Endothelial cell of umbilical vein (primary cell): ENCODE measurements at regions not wholly inside any gene's neighbourhood (a gene's known extent, or its start where the extent isn't known, plus 50 kb on each side); places are given as distances from the start of the nearest gene placed in this dataset.

Experiments
- BruUV-seq: library from RNA; stranded (reverse); fragments of 400-500 nt; replicated peaks from 2 replicates; lab custom pipeline; 2021; lab: Mats Ljungman, UMichigan
- CTCF ChIA-PET: fragments of 300-600, 350-600 bp; sonication (Branson Sonifier 250); formaldehyde crosslinking; loops from one replicate; lab custom pipeline; 2021; ENCODE audit warnings: antibody characterized with exemption, inconsistent platforms; lab: Charles Lee
- POLR2A ChIA-PET: fragments of 300-600, 350-600 bp; sonication (Branson Sonifier 250); formaldehyde crosslinking; loops from one replicate; lab custom pipeline; 2021; ENCODE audit warnings: antibody characterized with exemption, inconsistent platforms; lab: Charles Lee
- DNase-seq: peaks from one replicate; pipeline ENCODE4 v3.0.0-alpha.2; 2011; ENCODE audit warnings: low read depth, low spot score
- FAIRE-seq: peaks from 2 replicates; lab custom pipeline; 2011; peaks lifted over from hg19 to GRCh38; lab: Jason Lieb, UNC
- H2AFZ ChIP-seq: 2 replicates; pipeline ENCODE4 v1.6.0; 2012; ENCODE audit warnings: low read depth, low read length, control low read depth, inconsistent platforms
- H3K27ac ChIP-seq: 2 replicates; pipeline ENCODE4 v1.5.1; 2011; ENCODE audit warnings: low read depth, mild to moderate bottlenecking, control low read depth, low read length, moderate library complexity; ENCODE audit not compliant: insufficient read depth
- H3K27me3 ChIP-seq, 2 experiments: 2 replicates each; pipeline versions ENCODE4 v1.6.0 to v1.6.1; 2011; ENCODE audit warnings: low read length in 2 of 2, mixed read lengths in 1 of 2; ENCODE audit not compliant: control insufficient read depth in 2 of 2, insufficient read depth in 2 of 2
- H3K36me3 ChIP-seq, 2 experiments: 2 replicates in 1 of 2; 3 replicates in 1 of 2; pipeline ENCODE4 v1.5.1; 2011; ENCODE audit warnings: low read length in 2 of 2, mild to moderate bottlenecking in 1 of 2, moderate library complexity in 1 of 2; ENCODE audit not compliant: control insufficient read depth in 2 of 2, insufficient read depth in 2 of 2; ENCODE audit errors: extremely low read depth in 1 of 2
- H3K4me1 ChIP-seq: 3 replicates; pipeline ENCODE4 v1.5.1; 2011; ENCODE audit warnings: mild to moderate bottlenecking, low read length; ENCODE audit not compliant: control insufficient read depth, insufficient read depth; ENCODE audit errors: extremely low read depth
- H3K4me2 ChIP-seq: 2 replicates; pipeline ENCODE4 v1.6.1; 2011; ENCODE audit warnings: low read length, control low read depth, mixed read lengths; ENCODE audit not compliant: insufficient read depth
- H3K4me3 ChIP-seq, 3 experiments: fragments of 200-600 bp in 1 of 3; sonication (generic), shearing (Covaris generic) in 1 of 3; replicated peaks in 1 of 3; 2 replicates each; pipeline ENCODE4 v1.5.1; 2011 to 2016; ENCODE audit warnings: control low read depth in 3 of 3, low read length in 3 of 3, mild to moderate bottlenecking in 2 of 3, inconsistent platforms in 1 of 3, low read depth in 1 of 3, moderate library complexity in 1 of 3; ENCODE audit not compliant: insufficient read depth in 1 of 3
- H3K79me2 ChIP-seq: 2 replicates; pipeline ENCODE4 v1.6.0; 2012; ENCODE audit warnings: low read length, inconsistent platforms; ENCODE audit not compliant: control insufficient read depth, insufficient read depth
- H3K9ac ChIP-seq: replicated peaks from 2 replicates; pipeline ENCODE3; 2011; ENCODE audit warnings: low read length, control low read depth; ENCODE audit not compliant: insufficient read depth; ENCODE audit errors: extremely low read depth
- H3K9me1 ChIP-seq: replicated peaks from 3 replicates; pipeline ENCODE4 v1.6.0; 2011; ENCODE audit warnings: mild to moderate bottlenecking, low read length; ENCODE audit not compliant: control insufficient read depth, insufficient read depth; ENCODE audit errors: extremely low read depth
- H3K9me3 ChIP-seq: replicated peaks from 2 replicates; pipeline ENCODE4 v1.5.1; 2012; ENCODE audit warnings: low read length, inconsistent platforms; ENCODE audit not compliant: control insufficient read depth, insufficient read depth
- H4K20me1 ChIP-seq: replicated peaks from 2 replicates; pipeline ENCODE3; 2011; ENCODE audit warnings: mild to moderate bottlenecking, low read length; ENCODE audit not compliant: control insufficient read depth, insufficient read depth; ENCODE audit errors: extremely low read depth
- CTCF ChIP-seq, 2 donors: IDR thresholded peaks; 1 replicate in 1 of 2; 2 replicates in 1 of 2; pipeline ENCODE4 v1.5.1; 2011; ENCODE audit warnings: low read length in 2 of 2, mild to moderate bottlenecking in 2 of 2, moderate library complexity in 2 of 2, control low read depth in 1 of 2, inconsistent platforms in 1 of 2, low read depth in 1 of 2; ENCODE audit not compliant: insufficient read depth in 1 of 2; ENCODE audit errors: extremely low read depth in 1 of 2
- EZH2 ChIP-seq: IDR thresholded peaks from 2 replicates; pipeline ENCODE4 v1.6.1; 2012; ENCODE audit warnings: borderline replicate concordance, low read depth, mild to moderate bottlenecking, moderate library complexity, low read length, inconsistent platforms; ENCODE audit not compliant: severe bottlenecking
- FOS ChIP-seq: IDR thresholded peaks from 2 replicates; pipeline ENCODE4 v1.6.1; 2011; ENCODE audit warnings: mild to moderate bottlenecking, low read length, moderate library complexity, borderline replicate concordance; ENCODE audit not compliant: insufficient read depth
- GATA2 ChIP-seq: IDR thresholded peaks from 2 replicates; pipeline ENCODE4 v1.7.0; 2011; ENCODE audit warnings: low read depth, mild to moderate bottlenecking, moderate library complexity, mixed read lengths, low read length; ENCODE audit not compliant: insufficient read length, insufficient read depth
- JUN ChIP-seq: IDR thresholded peaks from 2 replicates; pipeline ENCODE4 v1.6.1; 2011; ENCODE audit warnings: borderline replicate concordance, low read depth; ENCODE audit not compliant: insufficient read length, insufficient read depth
- MYC ChIP-seq: IDR thresholded peaks from one replicate; pipeline ENCODE4 v1.6.1; 2011; ENCODE audit warnings: mild to moderate bottlenecking, low read depth, low read length
- POLR2A ChIP-seq: IDR thresholded peaks from 2 replicates; pipeline ENCODE4 v1.6.1; 2012; ENCODE audit warnings: low read depth, mild to moderate bottlenecking, control low read depth, low read length
- POLR2AphosphoS5 ChIP-seq: IDR thresholded peaks from 2 replicates; pipeline ENCODE4 v1.6.1; 2012; ENCODE audit warnings: low read depth, mild to moderate bottlenecking, control low read depth, low read length, moderate library complexity; ENCODE audit not compliant: insufficient read depth
- dilution Hi-C: fragments of 300-500 bp; cut with MboI; formaldehyde crosslinking; loops from one replicate; pipeline ENCODE4 v1.15.0; 2019; ENCODE audit warnings: low sequenced_read_pairs; ENCODE audit not compliant: extremely low pct_ligation_motif_present
- intact Hi-C: fragments of 100-400 bp; cut with micrococcal nuclease; formaldehyde crosslinking; loops from one replicate; pipeline ENCODE4 v1.10.0; 2022
- TF ChIP-seq, protein P1 (sequence below): IDR thresholded peaks from 2 replicates; pipeline ENCODE4 v1.6.1; 2011; ENCODE audit not compliant: insufficient read depth, insufficient read length

GRCh38 chr6:122322824-122323223, 76.6 kb upstream of the HSF2 start:
- Histone ChIP-seq H3K9me1 (no peaks in the 10 kb centered on the region), H3K27me3 (no peaks in the 10 kb centered on the region), H4K20me1 (no peaks in the 10 kb centered on the region), H3K4me1 (no peaks in the 10 kb centered on the region), H3K36me3 (no peaks in the 10 kb centered on the region), H3K27ac (no peak overlapping the region), H3K9ac (no peak overlapping the region), H3K79me2 (no peaks in the 10 kb centered on the region), H3K4me3 (peak overlapping the region; percentile 25 to 77 (median 62)), H2AFZ (peak overlapping the region; percentile 70), H3K4me2 (peak overlapping the region; percentile 67), H3K9me3 (no peaks in the 10 kb centered on the region)
- intact Hi-C loops (no loop called here), dilution Hi-C loops (no loop called here)
- TF ChIP-seq MYC: no peak
- TF ChIP-seq CTCF (IDR thresholded peaks at IDR 0.05; ENCODE audit: extremely low read depth in 1 of 2, insufficient read depth in 1 of 2, low read depth in 1 of 2, low read length in 2 of 2): no peak
- no peak for TF ChIP-seq POLR2A
- TF ChIP-seq POLR2AphosphoS5: no peak
- no peak for TF ChIP-seq JUN
- no peak for TF ChIP-seq FOS
- TF ChIP-seq, protein P1, sequence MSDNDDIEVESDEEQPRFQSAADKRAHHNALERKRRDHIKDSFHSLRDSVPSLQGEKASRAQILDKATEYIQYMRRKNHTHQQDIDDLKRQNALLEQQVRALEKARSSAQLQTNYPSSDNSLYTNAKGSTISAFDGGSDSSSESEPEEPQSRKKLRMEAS: no peak
- TF ChIP-seq GATA2: no peak
- TF ChIP-seq EZH2: no peak
- no TSS peak for BruUV-seq
- ChIA-PET CTCF (interaction anchor here (1.5 kb wide), 1 partner anchor 208 kb away, joined by 3 read pairs; no protein-coding TSS in a partner anchor), POLR2A (no interaction called here)
- FAIRE-seq (peak; percentile 38), DNase-seq (peak; percentile 47)
